NCI-H345 treated with DMSO at 0.1 percent for 48 hours (cell line): ENCODE measurements at regions not wholly inside any gene's neighbourhood (a gene's known extent, or its start where the extent isn't known, plus 50 kb on each side); places are given as distances from the start of the nearest gene placed in this dataset.
"Not testable (repeated sequence)": the region's sequence is repeated elsewhere in the genome, so short reads cannot be mapped to it uniquely, and the experiment has no call there.

Experiments
- DNase-seq: peaks from one replicate; lab custom pipeline; 2025; ENCODE audit not compliant: unreplicated experiment; lab: John Stamatoyannopoulos, UW

DNA sequence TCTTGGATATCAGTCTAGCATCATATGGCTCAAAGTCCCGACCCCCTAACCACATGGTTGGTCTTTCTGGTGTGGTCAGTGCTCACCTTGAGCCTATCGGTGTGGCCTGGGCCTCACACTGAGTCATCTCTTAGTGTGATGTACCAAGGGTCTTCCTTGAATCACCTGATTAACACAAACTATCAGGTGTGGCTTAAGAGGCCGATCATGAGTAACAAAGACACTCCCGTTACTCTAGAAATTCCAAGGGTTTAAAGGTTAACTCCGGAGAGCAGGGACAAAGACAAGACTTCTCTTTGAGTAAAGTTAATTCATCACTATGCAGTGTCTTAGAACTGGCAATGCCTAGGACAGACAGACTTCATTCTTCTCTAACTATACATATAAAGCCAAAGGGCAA is 52.3 kb upstream of the ARMC3 start:
- no peak for DNase-seq

DNA sequence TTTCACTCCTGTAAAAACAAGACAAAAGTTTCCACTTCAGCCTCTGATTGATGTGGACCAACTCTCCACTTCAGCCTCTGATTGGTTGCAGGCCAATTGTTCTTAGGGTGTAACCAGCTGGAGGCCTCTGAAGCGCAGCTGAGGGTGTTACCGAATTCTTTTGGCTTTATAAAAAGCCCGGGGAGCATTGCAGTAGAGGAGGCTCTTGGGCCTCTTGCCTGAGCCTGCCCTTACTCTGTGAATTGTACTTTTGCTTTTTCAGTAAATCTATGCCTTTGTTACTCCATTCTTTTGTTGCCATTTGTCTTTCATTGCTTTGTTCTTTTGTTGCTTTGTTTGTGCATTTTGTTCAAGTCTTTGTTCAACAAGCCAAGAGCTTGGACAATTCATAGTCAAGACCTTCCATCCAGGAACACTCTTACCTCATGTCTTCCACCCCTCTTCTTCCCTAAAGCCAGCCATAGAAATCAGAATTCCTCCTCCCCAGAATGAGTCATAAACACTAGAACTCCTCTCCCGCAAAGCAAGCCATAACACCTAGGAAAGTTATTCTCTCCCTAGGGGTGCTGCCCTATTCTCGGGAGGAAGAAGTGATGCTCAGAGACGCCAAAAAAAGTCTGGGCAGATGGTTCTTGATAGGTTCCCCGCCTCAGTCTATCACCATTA is 53.5 kb upstream of the ARMC3 start:
- DNase-seq = peak; percentile 93

DNA sequence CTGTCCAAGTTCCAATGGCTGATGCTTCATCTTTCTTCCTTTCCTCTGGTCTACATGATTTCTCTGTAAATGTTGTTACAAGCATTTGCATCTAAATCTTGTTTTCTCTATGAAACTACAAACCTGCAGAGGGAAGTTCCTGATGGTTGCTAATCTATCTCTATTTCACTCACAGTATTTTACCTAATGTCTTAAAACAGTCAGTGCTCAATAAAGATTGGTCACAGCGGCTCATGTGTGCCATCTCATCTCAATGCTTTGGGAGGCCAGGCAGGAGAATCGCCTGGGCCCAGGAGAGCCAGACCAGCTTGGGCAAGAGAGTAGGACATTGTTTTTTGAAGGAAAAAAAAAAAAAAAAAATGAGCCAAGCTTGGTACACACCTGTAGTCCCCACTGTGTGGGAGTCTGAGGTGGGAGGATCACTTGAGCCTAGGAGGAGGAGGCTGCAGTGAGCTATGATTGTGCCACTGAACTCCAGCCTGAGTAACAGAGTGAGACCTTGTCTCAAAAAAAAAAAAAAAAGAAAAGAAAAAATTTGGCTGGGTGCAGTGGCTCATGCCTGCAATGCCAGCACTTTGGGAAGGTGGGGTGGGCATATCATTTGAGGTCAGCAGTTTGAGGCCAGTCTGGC is 71.3 kb upstream of the ARMC3 start:
- no peak for DNase-seq

DNA sequence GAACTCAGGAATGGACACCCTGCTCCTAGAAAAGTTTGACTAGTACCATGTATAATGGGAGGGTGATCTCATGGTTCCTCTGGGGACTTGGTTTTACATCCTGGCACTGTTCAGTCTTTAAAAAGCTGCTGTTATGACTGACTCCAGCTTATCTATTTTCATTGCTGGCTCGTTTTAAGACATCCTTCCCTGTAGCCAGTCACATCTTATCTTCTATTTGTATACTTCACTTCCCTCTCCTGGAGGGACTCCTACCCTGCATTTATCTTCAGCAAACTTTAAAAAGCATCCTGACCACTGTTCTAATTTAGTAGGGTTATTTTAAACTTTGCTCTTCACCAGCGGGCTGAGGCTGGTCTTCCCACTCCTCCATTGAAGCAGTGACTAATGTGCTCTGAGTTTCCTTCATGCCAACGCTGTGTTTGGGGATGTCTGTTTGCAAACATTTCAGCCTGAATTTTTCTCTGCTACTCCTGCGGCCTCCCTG is 72.9 kb upstream of the ARMC3 start:
- DNase-seq = no peak

DNA sequence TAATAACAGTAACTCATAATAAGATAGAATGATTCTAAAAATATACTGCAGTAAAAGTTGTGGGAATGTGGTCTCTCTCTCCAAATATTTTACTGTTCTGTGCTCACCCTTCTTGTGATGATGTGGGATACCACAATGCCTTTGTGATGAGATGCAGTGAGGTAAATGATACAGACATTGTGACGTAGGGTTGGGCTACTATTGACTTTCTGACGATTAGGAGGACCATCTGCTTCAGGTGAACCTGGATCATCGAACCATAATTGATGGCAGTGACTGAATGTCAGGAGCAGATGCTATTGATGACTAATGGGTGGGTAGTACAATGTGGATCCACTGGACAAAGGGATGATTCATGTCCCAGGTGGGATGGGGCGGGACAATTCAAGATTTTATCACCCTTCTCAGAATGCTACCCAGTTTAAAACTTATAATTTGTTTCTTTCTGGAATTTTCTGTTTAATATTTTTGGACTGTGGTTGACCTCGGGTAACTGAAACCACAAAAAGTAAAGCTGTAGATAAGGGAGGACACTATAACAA is 73.9 kb upstream of the ARMC3 start:
- DNase-seq = no peak

DNA sequence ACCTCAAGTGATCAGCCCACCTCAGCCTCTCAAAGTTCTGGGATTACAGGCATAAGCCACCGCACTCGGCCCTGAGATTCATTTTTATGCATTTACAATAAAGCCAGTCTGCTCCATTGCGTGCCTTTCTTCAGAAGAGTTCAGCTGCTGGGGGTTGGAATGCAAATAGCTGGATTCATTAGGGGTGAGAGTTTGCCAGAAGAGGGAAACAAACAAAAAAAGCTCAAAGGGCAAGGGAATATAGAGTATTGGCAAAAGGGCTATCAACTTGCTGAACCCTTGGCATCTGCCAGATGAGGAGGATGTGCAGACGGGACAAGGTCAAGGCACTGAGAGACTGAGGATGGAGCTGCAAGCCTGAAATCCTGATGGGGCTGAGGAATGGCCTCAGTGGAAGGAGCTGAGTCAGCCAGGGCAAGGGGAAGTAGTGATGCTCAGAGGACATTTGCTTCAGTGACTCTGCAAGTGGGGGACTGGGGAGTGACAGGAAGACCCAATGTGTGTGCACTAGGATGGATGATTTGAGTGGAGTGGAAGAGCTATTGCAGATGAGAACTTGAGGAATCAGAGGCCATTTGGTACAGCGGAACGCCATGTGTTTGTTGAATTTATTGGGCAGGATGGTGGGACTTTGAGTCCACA is 75.0 kb upstream of the ARMC3 start:
- DNase-seq = no peak

DNA sequence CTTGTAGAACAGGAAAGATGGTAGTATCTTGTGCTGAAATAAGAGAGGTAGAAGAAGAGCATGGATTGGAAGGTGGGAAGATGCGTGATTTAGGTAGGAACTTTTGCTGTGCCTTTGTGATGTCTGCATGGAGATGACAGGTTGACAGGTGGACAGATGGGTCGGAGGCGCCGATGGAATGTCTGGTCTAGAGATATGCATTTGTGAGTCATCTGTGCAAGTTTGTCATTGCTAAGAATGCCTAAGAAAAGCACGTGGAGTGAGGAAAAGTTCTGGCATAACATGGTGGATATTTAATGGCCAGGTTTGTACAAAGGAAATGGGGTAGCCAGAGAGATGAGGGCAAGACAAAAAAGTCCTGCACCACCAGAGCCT is 76.0 kb upstream of the ARMC3 start:
- DNase-seq = no peak

DNA sequence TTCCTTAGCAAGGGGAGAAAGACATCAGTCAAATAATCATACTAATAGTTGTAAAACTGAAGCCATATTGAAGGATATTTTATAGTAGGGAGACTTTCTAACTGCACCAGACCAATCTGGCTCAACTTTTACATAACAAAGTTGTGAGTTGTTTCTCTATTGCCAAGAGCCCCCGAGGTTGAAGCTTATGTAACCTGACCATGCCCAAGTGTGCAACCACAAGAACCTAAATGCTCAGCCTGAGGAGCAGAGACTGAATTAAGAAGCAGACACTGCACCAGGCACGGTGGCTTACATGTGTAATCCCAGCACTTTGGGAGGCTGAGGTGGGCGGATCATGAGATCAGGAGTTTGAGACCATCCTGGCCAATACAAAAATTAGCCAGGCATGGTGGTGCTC is 77.3 kb upstream of the ARMC3 start:
- no peak for DNase-seq

DNA sequence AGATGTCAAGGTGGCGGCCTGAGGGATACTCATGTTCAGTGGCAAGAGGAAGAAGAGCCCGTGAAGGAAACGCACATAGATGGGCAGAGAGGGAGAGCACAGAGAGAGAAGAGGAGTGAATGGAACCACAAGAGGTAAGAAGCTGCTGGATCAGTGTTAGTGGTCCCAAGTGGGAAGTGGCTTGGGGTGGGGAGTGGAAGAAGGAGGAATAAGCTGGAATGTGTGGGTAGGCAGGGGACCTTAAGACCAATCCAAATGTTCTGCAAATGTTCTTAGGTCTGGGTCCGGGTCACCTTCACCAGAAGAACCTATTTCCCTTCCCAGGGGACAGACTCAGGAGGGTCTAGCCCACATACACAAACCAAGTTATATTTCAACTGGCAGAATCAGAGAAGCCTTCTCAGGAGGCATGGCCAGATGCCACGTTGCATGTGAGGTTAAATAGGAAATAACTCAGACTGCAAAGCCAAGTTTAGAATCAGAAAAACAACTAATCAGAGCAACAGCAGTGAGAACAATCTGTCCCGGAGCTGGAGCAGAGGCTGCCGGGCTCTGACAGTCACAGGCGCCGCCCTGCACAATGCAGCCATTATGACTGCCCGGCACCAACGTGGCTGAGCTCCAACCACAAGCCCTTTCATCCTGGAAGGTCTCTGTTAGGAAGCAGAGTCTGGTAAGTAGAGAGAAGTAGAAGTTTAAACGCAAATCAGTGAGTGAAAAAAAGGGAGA is 78.6 kb upstream of the ARMC3 start:
- DNase-seq = no peak

DNA sequence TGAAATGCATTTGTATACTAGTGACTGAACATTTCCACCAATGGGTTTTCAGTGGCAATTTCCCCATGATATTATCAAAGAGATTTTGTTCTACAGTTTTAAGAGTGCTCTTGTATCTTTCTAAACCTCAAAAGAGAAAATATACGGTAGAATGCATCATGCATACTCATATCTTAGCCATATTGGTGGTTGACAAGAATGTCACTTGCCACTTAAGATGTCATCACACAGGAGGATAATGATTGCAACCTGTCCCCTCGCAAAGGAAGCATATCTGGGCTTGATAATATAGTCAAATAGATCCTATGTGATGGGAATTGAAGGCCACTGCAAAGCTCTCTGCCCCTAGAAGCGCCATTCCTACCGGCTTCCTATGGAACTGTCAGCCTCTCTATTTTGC is 79.3 kb upstream of the ARMC3 start:
- no peak for DNase-seq

DNA sequence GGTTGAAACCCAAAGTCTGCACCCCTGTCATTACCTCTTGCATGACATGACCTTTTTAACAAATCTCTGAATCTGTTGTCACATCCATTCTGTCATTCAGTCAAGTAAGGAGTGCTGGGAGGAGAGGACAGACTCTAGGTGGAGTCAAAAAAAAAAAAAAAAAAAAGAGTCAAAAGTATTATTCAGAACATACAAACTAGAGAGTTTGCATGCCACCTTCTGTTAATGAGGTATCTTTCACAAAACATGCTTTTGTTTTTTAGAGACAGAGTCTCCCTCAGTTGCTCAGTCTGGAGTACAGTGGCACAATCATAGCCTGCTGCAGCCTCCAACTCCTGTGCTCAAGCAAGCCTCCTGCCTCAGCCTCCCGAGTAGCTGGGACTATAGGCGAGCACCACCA is 81.6 kb upstream of the ARMC3 start:
- DNase-seq = no peak

DNA sequence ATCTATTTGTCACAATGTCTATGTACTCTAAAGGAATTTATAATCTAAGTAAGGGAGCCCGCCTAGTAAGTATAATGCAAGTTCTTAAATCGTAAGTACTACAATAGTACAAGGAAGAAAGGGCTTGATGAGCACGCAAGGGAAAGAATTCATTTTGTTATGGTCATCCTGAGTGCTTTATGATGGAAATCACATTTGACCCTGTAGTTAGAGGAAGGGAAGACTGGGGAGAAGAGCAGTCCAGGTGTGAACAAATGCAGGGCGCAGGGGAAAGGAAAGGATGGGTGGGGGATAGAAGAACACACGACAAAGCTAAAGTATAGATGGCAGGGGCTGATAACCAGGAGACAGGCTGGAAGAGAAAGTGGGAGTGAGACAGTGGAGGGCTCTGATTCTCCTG is 88.2 kb upstream of the ARMC3 start:
- DNase-seq = no peak

DNA sequence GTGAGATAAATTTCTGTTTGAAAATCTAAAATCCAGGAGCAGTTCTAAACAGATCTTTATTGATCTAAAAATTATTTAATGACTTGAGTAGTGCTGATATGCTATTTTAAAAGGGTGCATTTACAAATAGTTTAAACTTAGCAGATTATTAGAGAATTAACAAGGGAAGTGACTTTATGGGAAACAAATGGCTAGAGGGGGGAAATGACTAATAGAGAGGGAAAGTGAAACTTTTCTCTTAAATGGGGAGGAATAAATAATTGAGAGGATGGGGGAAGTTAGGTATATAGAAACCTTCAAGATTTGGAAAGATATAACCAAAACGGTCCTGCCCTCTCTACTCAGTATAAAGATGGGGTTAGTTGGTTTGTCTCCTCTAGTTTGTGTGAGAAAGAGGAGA is 90.1 kb upstream of the ARMC3 start:
- DNase-seq = no peak

DNA sequence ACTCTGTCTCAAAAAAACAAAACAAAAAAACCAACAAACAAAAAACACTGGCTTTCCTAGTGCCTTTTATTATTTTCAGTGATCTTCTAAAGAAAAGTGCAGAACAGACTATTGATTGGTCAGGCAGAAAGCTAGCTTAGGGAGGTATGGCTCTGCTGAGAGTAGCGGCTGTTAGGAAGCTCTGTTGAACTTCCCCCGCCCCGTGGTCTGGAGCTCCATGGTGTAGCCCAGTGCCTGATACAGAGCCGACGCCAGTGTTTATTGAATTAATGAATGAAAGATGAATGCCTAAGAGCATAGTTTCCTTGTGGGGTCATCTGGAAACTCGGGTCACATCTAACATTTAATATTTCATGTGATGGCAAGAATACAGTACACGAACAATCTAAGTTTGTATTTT is 90.5 kb upstream of the ARMC3 start:
- DNase-seq = no peak

DNA sequence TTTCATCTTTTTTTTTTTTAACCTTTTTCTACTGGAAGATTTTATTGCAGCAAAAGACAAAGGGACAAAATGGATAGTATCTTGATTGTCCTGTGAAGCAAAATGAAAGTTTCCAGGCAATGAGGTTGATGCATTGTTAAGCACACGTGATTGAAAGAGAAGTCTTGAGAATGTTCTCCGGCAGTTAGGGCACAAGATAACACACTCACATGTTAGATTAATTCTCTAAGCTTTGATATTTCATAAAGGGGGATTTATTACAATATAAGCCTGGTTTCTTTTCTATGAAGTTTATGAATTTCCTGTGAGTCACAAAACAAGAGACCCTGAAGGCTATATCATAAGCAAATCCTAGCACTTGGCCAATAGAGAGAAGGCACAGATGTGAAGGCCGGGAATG is 93.4 kb upstream of the ARMC3 start:
- DNase-seq = no peak

DNA sequence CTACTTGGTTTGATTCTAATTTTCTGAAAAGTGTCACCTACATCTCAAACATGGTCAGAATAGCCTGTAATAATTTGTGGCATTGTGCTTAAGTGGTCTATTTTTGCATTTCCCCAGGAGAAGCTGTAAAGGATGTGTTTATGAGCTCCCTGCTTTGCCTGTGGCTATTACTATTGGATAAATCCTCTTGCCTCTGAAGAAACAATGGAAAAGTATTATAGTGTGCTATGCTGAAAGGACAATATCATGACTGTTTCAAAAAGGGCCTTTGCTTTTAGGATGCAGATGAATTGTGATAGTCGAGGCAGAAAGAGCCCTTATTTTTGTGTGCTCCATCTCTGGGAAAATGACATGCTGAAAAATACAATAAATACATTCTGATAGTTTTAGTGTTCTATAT is 94.1 kb upstream of the ARMC3 start:
- DNase-seq = no peak

DNA sequence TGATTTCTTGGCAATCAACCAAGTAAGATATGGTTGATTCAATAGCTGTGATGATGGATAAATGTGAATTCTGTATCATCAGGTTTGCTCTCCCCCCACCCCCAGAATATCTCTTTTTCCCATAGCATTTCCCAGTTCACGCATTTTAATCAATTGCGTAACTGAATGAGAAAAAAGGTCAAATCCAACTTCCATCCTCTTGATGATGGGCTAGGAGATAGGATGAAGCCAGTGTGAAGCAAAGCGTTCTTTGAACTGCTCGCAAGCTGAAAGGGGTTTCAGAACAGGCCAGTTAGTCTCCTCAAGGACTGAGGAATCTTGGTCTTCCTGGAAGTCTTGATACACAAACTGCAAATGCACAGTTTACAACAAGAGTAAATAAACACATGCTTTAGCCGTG is 94.5 kb upstream of the ARMC3 start:
- DNase-seq = no peak

DNA sequence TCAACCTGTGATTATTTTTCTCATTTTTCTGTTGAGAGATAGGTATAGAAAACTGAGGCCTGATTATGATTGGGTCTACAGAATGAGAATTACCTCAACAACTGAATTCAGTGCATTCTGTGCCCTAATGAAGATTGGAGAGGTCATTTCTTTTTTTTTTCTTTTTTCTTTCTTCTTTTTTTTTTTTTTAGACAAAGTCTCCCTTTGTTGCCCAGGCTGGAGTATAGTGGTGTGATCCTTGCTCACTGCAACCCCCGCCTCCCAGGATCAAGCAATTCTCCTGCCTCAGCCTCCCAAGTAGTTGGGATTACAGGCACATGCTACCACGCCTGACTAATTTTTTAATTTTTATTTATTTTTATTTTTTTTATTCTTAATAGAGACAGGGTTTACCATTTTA is 95.0 kb upstream of the ARMC3 start:
- DNase-seq = no peak

DNA sequence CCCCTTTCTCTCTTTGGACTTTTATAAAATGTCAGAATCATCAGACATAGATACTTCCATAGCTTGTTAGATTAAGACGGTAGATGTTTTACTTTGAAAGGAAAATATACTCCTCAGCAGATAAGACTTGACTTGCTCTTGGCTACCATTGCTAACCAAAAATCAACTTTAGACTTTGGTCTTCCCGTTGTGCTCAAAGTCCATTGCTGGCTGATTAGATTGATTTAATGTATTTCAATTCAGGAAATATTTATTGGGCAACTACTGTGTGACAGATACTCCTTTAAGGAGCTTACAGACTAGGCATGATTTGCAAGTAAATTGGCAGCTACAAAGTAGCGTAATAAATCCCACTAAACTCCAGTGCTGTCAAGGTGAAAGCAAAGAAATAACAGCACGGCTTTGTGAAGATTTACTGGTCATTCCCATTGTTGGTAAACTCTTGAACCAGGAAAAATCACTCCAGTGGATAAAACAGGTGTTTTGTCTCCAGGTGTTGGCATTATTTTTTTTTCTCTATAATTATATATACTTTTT is 95.7 kb upstream of the ARMC3 start:
- DNase-seq = no peak

DNA sequence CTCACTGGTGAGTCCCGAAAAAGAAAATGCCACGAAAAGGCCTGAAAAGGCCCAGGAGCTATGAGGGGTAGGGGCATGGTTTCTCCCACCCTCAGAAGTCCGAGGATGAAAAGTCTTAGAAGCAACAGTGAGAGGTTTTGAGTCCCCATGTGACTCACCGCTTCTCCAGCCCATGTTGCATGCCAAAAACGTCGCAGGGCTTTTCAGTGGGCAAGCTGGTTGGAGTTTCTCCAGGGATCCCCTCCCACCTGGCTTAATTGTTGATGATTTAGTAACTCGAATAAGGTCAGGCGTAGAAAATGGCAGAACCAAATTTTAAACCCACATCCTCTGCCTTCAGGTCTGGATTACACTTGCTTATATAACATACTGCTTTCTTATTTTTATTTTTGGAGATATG is 96.3 kb upstream of the ARMC3 start:
- DNase-seq = no peak

DNA sequence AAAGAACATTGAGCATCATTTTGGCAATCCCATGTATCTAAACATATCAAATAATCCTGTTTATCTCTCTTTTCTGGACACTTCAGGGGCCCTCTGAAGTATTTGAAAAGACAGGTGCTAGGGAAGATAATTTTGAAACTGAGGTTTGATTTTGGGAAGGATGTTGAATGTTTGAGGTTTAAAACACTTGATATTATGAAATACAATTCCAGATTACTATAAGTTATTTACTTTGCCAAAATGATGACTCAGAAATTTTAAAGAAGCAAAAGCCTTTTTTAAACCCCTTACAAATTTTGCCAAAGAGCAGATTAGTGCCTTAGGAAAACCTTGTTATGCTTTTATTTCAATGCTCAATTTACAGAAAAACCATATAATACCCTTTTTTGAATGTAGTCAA is 99.1 kb upstream of the ARMC3 start:
- DNase-seq = not testable (repeated sequence)
